CD4-positive, alpha-beta T cell (primary cell): ENCODE measurements at regions not wholly inside any gene's neighbourhood (a gene's known extent, or its start where the extent isn't known, plus 50 kb on each side); places are given as distances from the start of the nearest gene placed in this dataset.

Source experiments
- ATAC-seq: fragments of 200-7000 bp; cut with Tn5 transposase; one replicate; pipeline ENCODE4 v1.10.0; 2022; ENCODE audit warnings: mild to moderate bottlenecking; ENCODE audit not compliant: poor library complexity
- CTCF ChIA-PET: fragments of 350-600 bp; sonication (Branson Sonifier 250); formaldehyde crosslinking; loops from one replicate; lab custom pipeline; 2021; ENCODE audit warnings: antibody characterized with exemption, inconsistent platforms; lab: Charles Lee
- POLR2A ChIA-PET: fragments of 350-600 bp; sonication (Branson Sonifier 250); formaldehyde crosslinking; loops from one replicate; lab custom pipeline; 2021; ENCODE audit warnings: antibody characterized with exemption, inconsistent platforms; lab: Charles Lee
- DNase-seq, 14 experiments: peaks; one replicate each; pipeline ENCODE4 v3.0.0-alpha.2; 2013 to 2020; ENCODE audit warnings: mixed read lengths in 2 of 14
- H3K27ac ChIP-seq, 2 donors: one replicate each; pipeline versions ENCODE4 v1.5.1 to v1.7.0; 2013; ENCODE audit warnings: low read length in 2 of 2, low read depth in 1 of 2, mild to moderate bottlenecking in 1 of 2
- H3K27me3 ChIP-seq, 2 experiments: 1 replicate in 1 of 2; 2 replicates in 1 of 2; pipeline versions ENCODE4 v1.6.1 to v1.7.0; 2013; ENCODE audit warnings: low read length in 2 of 2, control low read depth in 1 of 2, mild to moderate bottlenecking in 1 of 2, moderate library complexity in 1 of 2; ENCODE audit not compliant: insufficient read depth in 2 of 2, control insufficient read depth in 1 of 2
- H3K36me3 ChIP-seq: one replicate; pipeline ENCODE4 v1.6.1; 2013; ENCODE audit warnings: low read length, control low read depth; ENCODE audit not compliant: insufficient read depth
- H3K4me1 ChIP-seq: one replicate; pipeline ENCODE4 v1.6.1; 2013; ENCODE audit warnings: low read length, control low read depth; ENCODE audit not compliant: insufficient read depth
- H3K4me3 ChIP-seq: one replicate; pipeline ENCODE4 v1.5.1; 2013; ENCODE audit warnings: mild to moderate bottlenecking, low read length, moderate library complexity
- H3K9me3 ChIP-seq, 2 experiments: 1 replicate in 1 of 2; 2 replicates in 1 of 2; pipeline versions ENCODE4 v1.6.1 to v1.7.0; 2013; ENCODE audit warnings: low read length in 2 of 2, mild to moderate bottlenecking in 2 of 2, control low read depth in 1 of 2, moderate library complexity in 1 of 2; ENCODE audit not compliant: control insufficient read depth in 1 of 2, insufficient read depth in 1 of 2
- H3K27ac Mint-ChIP-seq: one replicate; pipeline ENCODE4 v1.8.0; 2020; ENCODE audit warnings: mixed read lengths
- H3K27me3 Mint-ChIP-seq: one replicate; pipeline ENCODE4 v1.8.0; 2021; ENCODE audit warnings: mixed read lengths
- H3K36me3 Mint-ChIP-seq: one replicate; pipeline ENCODE4 v1.8.0; 2021; ENCODE audit warnings: low read depth, mixed read lengths
- H3K4me1 Mint-ChIP-seq: one replicate; pipeline ENCODE4 v1.8.0; 2021; ENCODE audit warnings: low read depth, mixed read lengths
- H3K4me3 Mint-ChIP-seq: one replicate; pipeline ENCODE4 v1.8.0; 2020; ENCODE audit warnings: mild to moderate bottlenecking, mixed read lengths
- H3K9me3 Mint-ChIP-seq: one replicate; pipeline ENCODE4 v1.8.0; 2020; ENCODE audit warnings: mixed read lengths
- intact Hi-C, 2 experiments: fragments of 100-400 bp; cut with DNase I in 1 of 2; cut with micrococcal nuclease in 1 of 2; formaldehyde crosslinking; loops; one replicate each; pipeline versions ENCODE4 v1.15.1 to v1.9.0; 2023 to 2025; cut with DNase I, micrococcal nuclease
- TF ChIP-seq, protein P1 (sequence below): fragments of 200-600 bp; IDR thresholded peaks from one replicate; pipeline ENCODE4 v1.8.0; 2022; ENCODE audit warnings: antibody characterized with exemption, mild to moderate bottlenecking

DNA sequence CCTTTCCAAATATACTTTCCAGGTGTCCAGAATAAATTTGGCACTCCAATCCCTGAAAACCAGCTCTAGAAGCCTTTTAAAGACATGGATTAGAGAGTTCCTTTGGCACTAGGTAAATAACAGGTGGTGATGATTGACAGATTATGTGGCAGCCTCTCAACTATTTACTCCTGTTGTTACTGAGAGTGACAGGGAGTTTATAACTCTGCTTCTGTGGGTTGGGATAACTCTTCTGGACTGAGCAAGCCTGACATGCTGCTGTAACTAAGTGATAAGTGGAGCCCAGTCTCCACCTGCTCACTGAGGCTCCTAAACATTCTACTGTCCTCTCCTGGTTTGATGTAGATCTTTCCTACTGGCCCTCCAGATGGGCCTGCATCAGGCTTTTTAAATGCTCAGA lies 693.2 kb upstream of the FTMT start:
- H3K4me1 ChIP-seq: no peaks in the 10 kb centered on the region
- ATAC-seq (no peak), DNase-seq (no peak)
- no peaks in the 10 kb centered on the region for H3K27me3 ChIP-seq
- Mint-ChIP-seq H3K27me3 (no peaks in the 10 kb centered on the region), H3K4me1 (no peaks in the 10 kb centered on the region), H3K9me3 (peaks cover 7% of the 10 kb centered on the region), H3K4me3 (no peak overlapping the region), H3K36me3 (no peaks in the 10 kb centered on the region), H3K27ac (no peak overlapping the region)
- H3K4me3 ChIP-seq: no peak overlapping the region
- POLR2A ChIA-PET: no interaction called here
- no peak overlapping the region for H3K27ac ChIP-seq
- intact Hi-C loops: no loop called here
- no peaks in the 10 kb centered on the region for H3K9me3 ChIP-seq
- TF ChIP-seq, protein P1, sequence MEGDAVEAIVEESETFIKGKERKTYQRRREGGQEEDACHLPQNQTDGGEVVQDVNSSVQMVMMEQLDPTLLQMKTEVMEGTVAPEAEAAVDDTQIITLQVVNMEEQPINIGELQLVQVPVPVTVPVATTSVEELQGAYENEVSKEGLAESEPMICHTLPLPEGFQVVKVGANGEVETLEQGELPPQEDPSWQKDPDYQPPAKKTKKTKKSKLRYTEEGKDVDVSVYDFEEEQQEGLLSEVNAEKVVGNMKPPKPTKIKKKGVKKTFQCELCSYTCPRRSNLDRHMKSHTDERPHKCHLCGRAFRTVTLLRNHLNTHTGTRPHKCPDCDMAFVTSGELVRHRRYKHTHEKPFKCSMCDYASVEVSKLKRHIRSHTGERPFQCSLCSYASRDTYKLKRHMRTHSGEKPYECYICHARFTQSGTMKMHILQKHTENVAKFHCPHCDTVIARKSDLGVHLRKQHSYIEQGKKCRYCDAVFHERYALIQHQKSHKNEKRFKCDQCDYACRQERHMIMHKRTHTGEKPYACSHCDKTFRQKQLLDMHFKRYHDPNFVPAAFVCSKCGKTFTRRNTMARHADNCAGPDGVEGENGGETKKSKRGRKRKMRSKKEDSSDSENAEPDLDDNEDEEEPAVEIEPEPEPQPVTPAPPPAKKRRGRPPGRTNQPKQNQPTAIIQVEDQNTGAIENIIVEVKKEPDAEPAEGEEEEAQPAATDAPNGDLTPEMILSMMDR: no peak
- H3K36me3 ChIP-seq: no peaks in the 10 kb centered on the region
- CTCF ChIA-PET: no interaction called here

DNA sequence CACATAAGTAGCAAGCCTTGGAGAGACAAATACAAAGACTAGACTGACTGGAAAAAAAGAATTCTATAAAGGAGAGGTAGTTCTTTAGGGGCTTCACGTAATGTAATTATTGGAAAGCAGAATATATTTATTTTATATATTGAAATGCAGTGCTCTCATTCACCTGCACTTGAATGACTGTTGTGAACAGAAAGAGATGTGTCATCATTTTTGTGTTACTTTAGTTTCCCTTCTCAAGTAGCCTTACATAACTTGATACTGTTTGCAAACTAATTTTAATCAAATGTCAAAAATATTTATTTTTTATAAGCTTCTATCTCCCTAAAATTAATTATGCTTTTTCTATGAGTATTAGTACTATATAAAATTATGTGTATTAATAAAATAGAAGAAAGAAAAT lies 691.1 kb upstream of the FTMT start:
- Mint-ChIP-seq H3K4me3 (no peak overlapping the region), H3K36me3 (no peaks in the 10 kb centered on the region), H3K4me1 (no peaks in the 10 kb centered on the region), H3K27ac (no peak overlapping the region), H3K9me3 (peaks cover 7% of the 10 kb centered on the region), H3K27me3 (no peaks in the 10 kb centered on the region)
- CTCF ChIA-PET: no interaction called here
- Histone ChIP-seq H3K36me3 (no peaks in the 10 kb centered on the region), H3K27ac (no peak overlapping the region), H3K9me3 (no peaks in the 10 kb centered on the region), H3K4me1 (no peaks in the 10 kb centered on the region), H3K4me3 (no peak overlapping the region), H3K27me3 (no peaks in the 10 kb centered on the region)
- TF ChIP-seq, protein P1: no peak
- POLR2A ChIA-PET: no interaction called here
- no peak for ATAC-seq
- DNase-seq: no peak
- intact Hi-C loops: no loop called here

DNA sequence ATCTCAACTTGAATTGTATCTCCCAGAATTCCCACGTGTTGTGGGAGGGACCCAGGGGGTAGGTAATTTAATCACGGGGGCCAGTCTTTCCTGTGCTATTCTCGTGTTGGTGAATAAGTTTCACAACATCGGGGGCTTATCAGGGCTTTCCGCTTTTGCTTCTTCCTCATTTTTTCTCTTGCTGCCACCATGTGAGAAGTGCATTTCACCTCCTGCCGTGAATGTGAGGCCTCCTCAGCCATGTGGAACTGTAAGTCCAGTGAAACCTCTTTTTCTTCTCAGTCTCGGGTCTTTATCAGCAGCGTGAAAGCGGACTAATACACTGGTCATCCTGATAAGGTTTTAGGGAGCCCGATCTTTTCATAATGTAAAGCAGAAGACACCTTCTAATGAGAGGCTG lies 687.0 kb upstream of the FTMT start:
- Histone ChIP-seq H3K9me3 (no peaks in the 10 kb centered on the region), H3K36me3 (no peaks in the 10 kb centered on the region), H3K27ac (no peak overlapping the region), H3K4me3 (no peak overlapping the region), H3K27me3 (no peaks in the 10 kb centered on the region), H3K4me1 (no peaks in the 10 kb centered on the region)
- H3K27ac Mint-ChIP-seq: no peak overlapping the region
- no peaks in the 10 kb centered on the region for H3K27me3 Mint-ChIP-seq
- intact Hi-C loops: no loop called here
- DNase-seq (no peak), ATAC-seq (no peak)
- H3K36me3 Mint-ChIP-seq: no peaks in the 10 kb centered on the region
- TF ChIP-seq, protein P1: no peak
- no peaks in the 10 kb centered on the region for H3K4me1 Mint-ChIP-seq
- CTCF ChIA-PET: no interaction called here
- H3K4me3 Mint-ChIP-seq: no peak overlapping the region
- POLR2A ChIA-PET: no interaction called here
- peaks cover 2% of the 10 kb centered on the region for H3K9me3 Mint-ChIP-seq
